B cell (primary cell): ENCODE measurements at regions not wholly inside any gene's neighbourhood (a gene's known extent, or its start where the extent isn't known, plus 50 kb on each side); places are given as distances from the start of the nearest gene placed in this dataset.

Experiments used
- ATAC-seq: fragments of 200-7000 bp; cut with Tn5 transposase; one replicate; pipeline ENCODE4 v1.10.0; 2021; ENCODE audit warnings: low read depth, mild to moderate bottlenecking, moderate number of reproducible peaks, moderate library complexity
- CTCF ChIA-PET: fragments of 350-600 bp; sonication (Branson Sonifier 250); formaldehyde crosslinking; loops from one replicate; lab custom pipeline; 2021; ENCODE audit warnings: antibody characterized with exemption, inconsistent platforms; lab: Charles Lee
- POLR2A ChIA-PET: fragments of 350-600 bp; sonication (Branson Sonifier 250); formaldehyde crosslinking; loops from one replicate; lab custom pipeline; 2021; ENCODE audit warnings: antibody characterized with exemption; lab: Charles Lee
- DNase-seq: peaks from one replicate; pipeline ENCODE4 v3.0.0; 2013
- H2AFZ ChIP-seq: 2 replicates; pipeline ENCODE4 v1.6.1; 2012; ENCODE audit warnings: mild to moderate bottlenecking, low read depth, low read length; ENCODE audit not compliant: insufficient read depth, poor library complexity, severe bottlenecking
- H3K27ac ChIP-seq, 2 donors: 1 replicate in 1 of 2; 2 replicates in 1 of 2; pipeline ENCODE4 v1.5.1; 2012 to 2013; ENCODE audit warnings: low read length in 2 of 2, mild to moderate bottlenecking in 2 of 2, moderate library complexity in 1 of 2
- H3K27me3 ChIP-seq, 4 experiments: fragments of 200-600 bp in 1 of 4; sonication (generic) in 1 of 4; replicated peaks in 1 of 4; 1 replicate in 2 of 4; 2 replicates in 2 of 4; pipeline versions ENCODE4 v1.6.1 to v1.7.0; 2013 to 2016; ENCODE audit warnings: low read length in 3 of 4, mild to moderate bottlenecking in 2 of 4, mixed read lengths in 1 of 4, moderate library complexity in 1 of 4; ENCODE audit not compliant: insufficient read depth in 4 of 4, control insufficient read depth in 3 of 4; ENCODE audit errors: control extremely low read depth in 1 of 4
- H3K36me3 ChIP-seq, 2 experiments: replicated peaks in 1 of 2; 1 replicate in 1 of 2; 2 replicates in 1 of 2; pipeline versions ENCODE4 v1.6.1 to v1.7.1; 2013; ENCODE audit warnings: low read length in 1 of 2; ENCODE audit not compliant: insufficient read depth in 2 of 2, control insufficient read depth in 1 of 2; ENCODE audit errors: control extremely low read depth in 1 of 2, extremely low read depth in 1 of 2
- H3K4me1 ChIP-seq, 2 donors: fragments of 200-600 bp in 1 of 2; sonication (generic) in 1 of 2; 1 replicate in 1 of 2; 2 replicates in 1 of 2; pipeline versions ENCODE4 v1.5.1 to v1.6.1; 2013 to 2017; ENCODE audit warnings: low read length in 2 of 2; ENCODE audit not compliant: control insufficient read depth in 2 of 2, insufficient read depth in 2 of 2
- H3K4me2 ChIP-seq: replicated peaks from 2 replicates; pipeline ENCODE3; 2012; ENCODE audit warnings: mild to moderate bottlenecking, low read depth, low read length; ENCODE audit not compliant: poor library complexity, severe bottlenecking
- H3K4me3 ChIP-seq, 5 experiments: fragments of 200-600 bp in 1 of 5; sonication (generic) in 1 of 5; 1 replicate in 3 of 5; 2 replicates in 2 of 5; pipeline versions ENCODE4 v1.5.1 to v1.7.0; 2011 to 2016; ENCODE audit warnings: low read length in 4 of 5, mild to moderate bottlenecking in 4 of 5, low read depth in 2 of 5, control low read depth in 1 of 5, moderate library complexity in 1 of 5; ENCODE audit not compliant: insufficient read depth in 1 of 5; ENCODE audit errors: control extremely low read depth in 1 of 5, extremely low read depth in 1 of 5
- H3K79me2 ChIP-seq: fragments of 200-600 bp; sonication (generic); one replicate; pipeline ENCODE4 v1.6.0; 2016; ENCODE audit warnings: low read length; ENCODE audit not compliant: control insufficient read depth, insufficient read depth
- H3K9ac ChIP-seq: fragments of 200-600 bp; sonication (generic); 2 replicates; pipeline ENCODE4 v1.6.1; 2017; ENCODE audit warnings: mild to moderate bottlenecking, low read length, moderate library complexity
- H3K9me3 ChIP-seq, 3 donors: one replicate each; pipeline versions ENCODE4 v1.6.1 to v1.7.1; 2013; ENCODE audit warnings: low read length in 2 of 3; ENCODE audit not compliant: control insufficient read depth in 2 of 3, insufficient read depth in 1 of 3; ENCODE audit errors: control extremely low read depth in 1 of 3
- H4K20me1 ChIP-seq: 2 replicates; pipeline ENCODE4 v1.6.0; 2012; ENCODE audit warnings: mild to moderate bottlenecking, low read length; ENCODE audit not compliant: insufficient read depth, control insufficient read depth, poor library complexity, severe bottlenecking
- H3K27ac Mint-ChIP-seq: one replicate; pipeline ENCODE4 v1.8.0; 2021; ENCODE audit warnings: mixed read lengths
- H3K27me3 Mint-ChIP-seq: one replicate; pipeline ENCODE4 v1.8.0; 2021; ENCODE audit warnings: mixed read lengths
- H3K4me1 Mint-ChIP-seq: one replicate; pipeline ENCODE4 v1.8.0; 2021; ENCODE audit warnings: mixed read lengths
- H3K4me3 Mint-ChIP-seq: one replicate; pipeline ENCODE4 v1.8.0; 2021; ENCODE audit warnings: mixed read lengths
- H3K9me3 Mint-ChIP-seq: one replicate; pipeline ENCODE4 v1.8.0; 2022; ENCODE audit warnings: mixed read lengths; ENCODE audit not compliant: insufficient read depth
- CTCF ChIP-seq: fragments of 200-600 bp; IDR thresholded peaks from one replicate; pipeline ENCODE4 v1.8.0; 2022; ENCODE audit warnings: antibody characterized with exemption, mild to moderate bottlenecking
- EZH2 ChIP-seq: IDR thresholded peaks from 2 replicates; pipeline ENCODE4 v1.6.1; 2012; ENCODE audit warnings: borderline replicate concordance, low read depth, mild to moderate bottlenecking, moderate library complexity, low read length; ENCODE audit not compliant: insufficient read depth, poor library complexity, severe bottlenecking
- WGBS: methylation state at CpG from one replicate; pipeline ENCODE4 v1.1.5; 2013; ENCODE audit warnings: missing lambda C conversion rate; ENCODE audit not compliant: insufficient coverage; 5-methylcytosine and 5-hydroxymethylcytosine counted together
- intact Hi-C: fragments of 100-400 bp; cut with micrococcal nuclease; formaldehyde crosslinking; loops from one replicate; pipeline ENCODE4 v1.10.0; 2022

- TF ChIP-seq CTCF = no peak
- TF ChIP-seq EZH2 = no peak
- CTCF ChIA-PET = no interaction called here
- H3K27me3 ChIP-seq = no peaks in the 10 kb centered on the region
- no peak overlapping the region for H3K27ac Mint-ChIP-seq
- H3K4me1 ChIP-seq = no peaks in the 10 kb centered on the region
- no peaks in the 10 kb centered on the region for H3K79me2 ChIP-seq
- H3K4me2 ChIP-seq = no peak overlapping the region
- no peak overlapping the region for H2AFZ ChIP-seq
- no peaks in the 10 kb centered on the region for H3K9me3 ChIP-seq
- intact Hi-C loops = no loop called here
- no peaks in the 10 kb centered on the region for H3K27me3 Mint-ChIP-seq
- no peaks in the 10 kb centered on the region for H3K36me3 ChIP-seq
- H3K27ac ChIP-seq = no peak overlapping the region
- no peak for DNase-seq
- POLR2A ChIA-PET = no interaction called here
- no peaks in the 10 kb centered on the region for H3K9me3 Mint-ChIP-seq
- H3K4me3 Mint-ChIP-seq = no peak overlapping the region
- H3K4me1 Mint-ChIP-seq = no peaks in the 10 kb centered on the region
- ATAC-seq = no peak
- no peak overlapping the region for H3K9ac ChIP-seq
- H4K20me1 ChIP-seq = no peaks in the 10 kb centered on the region
- no peak overlapping the region for H3K4me3 ChIP-seq
These were observed 147.2 kb downstream of the SPATA18 start for GRCh38 chr4:52198294-52198693.

GRCh38 chr4:52199574-52200338 is 148.7 kb downstream of the SPATA18 start:
- 100% methylated on average over 1 of the region's 3 CpGs for WGBS
- no peaks in the 10 kb centered on the region for H3K36me3 ChIP-seq
- TF ChIP-seq CTCF = no peak
- no peak for TF ChIP-seq EZH2
- no peak overlapping the region for H2AFZ ChIP-seq
- Mint-ChIP-seq H3K27me3 (no peaks in the 10 kb centered on the region), H3K27ac (no peak overlapping the region), H3K4me1 (no peaks in the 10 kb centered on the region), H3K4me3 (no peak overlapping the region), H3K9me3 (no peaks in the 10 kb centered on the region)
- no peaks in the 10 kb centered on the region for H3K79me2 ChIP-seq
- no peak for ATAC-seq
- DNase-seq = no peak
- intact Hi-C loops = no loop called here
- H4K20me1 ChIP-seq = no peaks in the 10 kb centered on the region
- POLR2A ChIA-PET = no interaction called here
- no peaks in the 10 kb centered on the region for H3K27me3 ChIP-seq
- CTCF ChIA-PET = no interaction called here
- H3K4me3 ChIP-seq = no peak overlapping the region
- H3K4me2 ChIP-seq = no peak overlapping the region
- H3K9me3 ChIP-seq = no peaks in the 10 kb centered on the region
- H3K4me1 ChIP-seq = no peaks in the 10 kb centered on the region
- H3K27ac ChIP-seq = no peak overlapping the region
- no peak overlapping the region for H3K9ac ChIP-seq
